Uterus (tissue), 3 donors: ENCODE measurements at regions not wholly inside any gene's neighbourhood (a gene's known extent, or its start where the extent isn't known, plus 50 kb on each side); places are given as distances from the start of the nearest gene placed in this dataset.

Experiments used
- DNase-seq, 2 donors: peaks; one replicate each; pipeline ENCODE4 v3.0.0-alpha.2; 2019 to 2020
- H3K27ac ChIP-seq, 2 donors: fragments of 200-600 bp; sonication (generic); 1 replicate in 1 of 2; 2 replicates in 1 of 2; pipeline ENCODE4 v1.5.1; 2016 to 2018
- H3K27me3 ChIP-seq, 2 donors: fragments of 200-600 bp; sonication (generic); one replicate each; pipeline ENCODE4 v1.5.1; 2018 to 2019; ENCODE audit warnings: control low read depth in 1 of 2
- H3K36me3 ChIP-seq, 2 donors: fragments of 200-600 bp; sonication (generic); one replicate each; pipeline ENCODE4 v1.5.1; 2019; ENCODE audit warnings: control low read depth in 1 of 2
- H3K4me1 ChIP-seq, 2 donors: fragments of 200-600 bp; sonication (generic); one replicate each; pipeline ENCODE4 v1.5.1; 2018 to 2019; ENCODE audit warnings: control low read depth in 1 of 2
- H3K4me3 ChIP-seq, 2 donors: fragments of 200-600 bp; sonication (generic); 1 replicate in 1 of 2; 2 replicates in 1 of 2; pipeline ENCODE4 v1.5.1; 2018 to 2019; ENCODE audit warnings: mild to moderate bottlenecking in 1 of 2
- H3K9me3 ChIP-seq, 2 donors: fragments of 200-600 bp; sonication (generic); one replicate each; pipeline ENCODE4 v1.5.1; 2019; ENCODE audit warnings: control low read depth in 1 of 2
- CTCF ChIP-seq, 4 experiments: fragments of 200-600 bp in 2 of 4; fragments of 450-650 bp in 2 of 4; sonication (generic) in 2 of 4; IDR thresholded peaks; one replicate each; pipeline ENCODE4 v1.5.1; 2016 to 2019; ENCODE audit warnings: antibody characterized with exemption in 4 of 4, mild to moderate bottlenecking in 2 of 4, moderate library complexity in 1 of 4
- POLR2A ChIP-seq, 2 donors: fragments of 450-650 bp; IDR thresholded peaks; one replicate each; pipeline ENCODE4 v1.6.1; 2016; ENCODE audit warnings: antibody characterized with exemption in 2 of 2, mild to moderate bottlenecking in 1 of 2, moderate library complexity in 1 of 2
- intact Hi-C: fragments of 100-400 bp; cut with DNase I; formaldehyde crosslinking; loops from one replicate; pipeline ENCODE4 v1.15.1; 2023; ENCODE audit warnings: low total_unique reads
- donor health status: DM: yes; HTN: yes; CAD: no.

DNA sequence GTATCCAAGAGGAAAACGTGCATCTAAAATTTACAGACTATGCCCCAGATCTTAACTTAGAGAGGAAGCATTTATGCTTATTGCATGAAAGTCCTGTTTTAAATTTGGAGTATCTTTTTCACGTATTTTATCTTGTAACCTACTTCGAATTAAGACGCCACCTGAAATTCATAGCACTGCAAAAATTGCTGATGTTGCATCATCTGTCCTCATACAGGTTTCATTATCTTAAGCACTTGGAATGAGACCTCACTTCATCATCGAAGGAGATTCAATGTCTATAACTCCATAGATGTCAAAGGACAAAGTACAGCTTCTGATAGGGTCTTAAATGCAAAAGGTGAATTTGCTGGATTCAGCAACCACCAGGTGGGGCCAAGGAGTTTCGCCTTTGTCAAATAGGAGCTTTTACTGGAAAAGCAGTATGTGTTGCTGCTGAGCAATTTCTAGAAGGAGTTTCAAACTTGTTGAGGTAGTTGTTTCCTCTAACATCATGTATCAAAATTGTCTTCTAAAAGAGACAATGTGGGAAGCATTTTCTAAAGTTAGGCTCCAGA, 106.4 kb upstream of the CCDC85A start:
- TF ChIP-seq POLR2A (IDR thresholded peaks at IDR 0.05) (no peak), CTCF (IDR thresholded peaks at IDR 0.05) (peak in 1 of 4 experiments; percentile 23)
- intact Hi-C loops, result no loop called here

DNA sequence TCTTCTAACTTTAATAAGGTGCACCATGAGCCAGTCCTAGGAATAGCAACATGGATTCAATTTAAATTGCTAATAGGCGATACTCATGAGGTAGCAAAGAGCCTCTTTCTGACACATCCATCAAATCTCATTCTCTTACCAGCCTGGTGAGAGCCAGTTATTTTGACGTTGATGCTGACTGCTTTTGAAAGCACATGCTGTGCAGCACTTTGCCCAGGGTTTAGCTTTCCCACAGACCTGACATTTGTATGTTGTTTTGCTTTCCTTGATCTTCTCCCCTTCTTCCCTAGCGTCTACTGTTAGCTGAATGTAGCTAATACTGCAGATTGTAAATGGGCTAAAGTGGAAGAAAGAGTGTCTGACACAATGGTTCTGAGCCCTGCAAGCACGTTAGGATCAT, 101.1 kb upstream of the CCDC85A start:
- H3K27me3 ChIP-seq, result no peaks in the 10 kb centered on the region
- intact Hi-C loops, result no loop called here
- no peaks in the 10 kb centered on the region for H3K36me3 ChIP-seq
- no peak for DNase-seq
- H3K27ac ChIP-seq, result no peak overlapping the region
- no peak overlapping the region for H3K4me3 ChIP-seq
- no peaks in the 10 kb centered on the region for H3K9me3 ChIP-seq
- no peaks in the 10 kb centered on the region for H3K4me1 ChIP-seq
- TF ChIP-seq CTCF (IDR thresholded peaks at IDR 0.05) (no peak), POLR2A (IDR thresholded peaks at IDR 0.05) (no peak)

More for the DNA sequence above, 106.4 kb upstream of the CCDC85A start:
- Histone ChIP-seq H3K4me1 (no peaks in the 10 kb centered on the region), H3K27me3 (no peaks in the 10 kb centered on the region), H3K9me3 (no peaks in the 10 kb centered on the region), H3K36me3 (no peaks in the 10 kb centered on the region), H3K27ac (no peak overlapping the region), H3K4me3 (no peak overlapping the region)
- DNase-seq, result no peak

GRCh38 chr2:56084111-56084901, 99.5 kb upstream of the CCDC85A start:
- H3K27me3 ChIP-seq, result no peaks in the 10 kb centered on the region
- H3K4me3 ChIP-seq, result no peak overlapping the region
- TF ChIP-seq CTCF (IDR thresholded peaks at IDR 0.05) (no peak), POLR2A (IDR thresholded peaks at IDR 0.05) (no peak)
- intact Hi-C loops, result no loop called here
- H3K36me3 ChIP-seq, result no peaks in the 10 kb centered on the region
- no peak overlapping the region for H3K27ac ChIP-seq
- H3K9me3 ChIP-seq, result no peaks in the 10 kb centered on the region
- no peaks in the 10 kb centered on the region for H3K4me1 ChIP-seq
- no peak for DNase-seq

DNA sequence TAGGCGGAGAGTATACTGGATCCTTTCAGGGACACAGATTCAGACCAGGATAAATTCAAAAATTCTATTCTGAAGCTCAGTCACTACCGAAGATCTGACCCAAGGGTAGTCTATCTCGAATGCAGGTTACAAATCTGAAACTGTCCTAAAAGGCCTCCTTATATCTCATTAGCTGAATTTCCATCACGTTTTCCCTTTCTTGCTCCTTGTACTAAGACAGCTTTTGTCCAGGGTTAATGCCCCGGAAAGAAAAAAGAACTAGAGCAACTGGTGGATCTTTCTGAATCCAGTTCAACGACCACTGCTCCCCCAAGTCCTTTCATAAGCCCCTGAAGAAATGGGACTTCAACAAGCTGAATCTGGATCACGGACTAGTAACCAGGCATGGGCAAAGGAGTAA, 97.5 kb upstream of the CCDC85A start:
- H3K27me3 ChIP-seq, result no peaks in the 10 kb centered on the region
- no peak overlapping the region for H3K4me3 ChIP-seq
- no peak overlapping the region for H3K27ac ChIP-seq
- intact Hi-C loops, result no loop called here
- TF ChIP-seq CTCF (IDR thresholded peaks at IDR 0.05), result no peak
- TF ChIP-seq POLR2A (IDR thresholded peaks at IDR 0.05), result no peak
- H3K36me3 ChIP-seq, result no peaks in the 10 kb centered on the region
- no peak for DNase-seq
- H3K4me1 ChIP-seq, result no peaks in the 10 kb centered on the region
- H3K9me3 ChIP-seq, result no peaks in the 10 kb centered on the region

DNA sequence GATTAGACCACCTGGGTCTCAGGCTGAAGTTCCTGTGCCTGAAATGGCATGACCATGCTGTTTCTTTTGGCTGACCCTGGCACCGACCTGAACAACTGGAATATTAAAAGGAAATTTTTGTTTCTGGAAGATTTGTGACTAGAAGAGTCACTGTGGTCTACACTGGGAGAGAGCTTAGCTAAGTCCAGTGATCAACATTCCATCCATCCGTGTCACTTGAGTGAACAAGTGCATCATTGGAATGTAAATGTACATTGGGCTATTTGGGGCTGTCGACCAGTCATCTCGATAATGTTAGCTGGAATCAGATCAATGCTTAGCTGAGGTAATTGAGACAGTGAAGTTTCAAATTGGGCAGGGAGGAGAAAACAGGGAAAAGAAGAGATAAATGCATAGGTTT, 95.4 kb upstream of the CCDC85A start:
- Histone ChIP-seq H3K27me3 (no peaks in the 10 kb centered on the region), H3K36me3 (no peaks in the 10 kb centered on the region), H3K27ac (no peak overlapping the region), H3K4me1 (no peaks in the 10 kb centered on the region), H3K4me3 (no peak overlapping the region), H3K9me3 (no peaks in the 10 kb centered on the region)
- TF ChIP-seq POLR2A (IDR thresholded peaks at IDR 0.05) (no peak), CTCF (IDR thresholded peaks at IDR 0.05) (no peak)
- no peak for DNase-seq
- intact Hi-C loops, result no loop called here
